ENCODE measurements at regions not wholly inside any gene's neighbourhood (a gene's known extent, or its start where the extent isn't known, plus 50 kb on each side); places are given as distances from the start of the nearest gene placed in this dataset.

GRCh38 chr2:147273106-147273505 lies 571.7 kb upstream of the ACVR2A start:
- no peak for TF ChIP-seq CTCF (IDR thresholded peaks at IDR 0.05)
- no peak for TF ChIP-seq POLR2A (IDR thresholded peaks at IDR 0.05)
